Liver (tissue), 3 donors: ENCODE measurements at regions not wholly inside any gene's neighbourhood (a gene's known extent, or its start where the extent isn't known, plus 50 kb on each side); places are given as distances from the start of the nearest gene placed in this dataset.

Experiments used
- CTCF ChIP-seq: fragments of 150-350 bp; IDR thresholded peaks from 2 replicates; pipeline ENCODE4 v1.5.1; 2017; ENCODE audit warnings: improper control_type of control experiment, low read depth, low read length; ENCODE audit not compliant: missing input control
- HNF4A ChIP-seq, 2 donors: conservative IDR thresholded peaks; 2 replicates each; pipeline ENCODE4 v1.6.1; 2016; ENCODE audit warnings: antibody characterized with exemption in 2 of 2, mild to moderate bottlenecking in 2 of 2
- JUND ChIP-seq, 2 donors: IDR thresholded peaks; 2 replicates each; pipeline ENCODE4 v1.6.1; 2016; ENCODE audit warnings: antibody characterized with exemption in 2 of 2
- MAX ChIP-seq: IDR thresholded peaks from 2 replicates; pipeline ENCODE4 v1.6.1; 2016; ENCODE audit warnings: antibody characterized with exemption
- REST ChIP-seq: IDR thresholded peaks from 2 replicates; pipeline ENCODE4 v1.6.1; 2016; ENCODE audit warnings: antibody characterized with exemption, mild to moderate bottlenecking
- RXRA ChIP-seq, 2 donors: IDR thresholded peaks; 2 replicates each; pipeline ENCODE4 v1.6.1; 2017 to 2018; ENCODE audit warnings: antibody characterized with exemption in 2 of 2, mild to moderate bottlenecking in 1 of 2
- SP1 ChIP-seq: IDR thresholded peaks from 2 replicates; pipeline ENCODE4 v1.6.1; 2018; ENCODE audit warnings: antibody characterized with exemption, mild to moderate bottlenecking
- TAF1 ChIP-seq: conservative IDR thresholded peaks from 2 replicates; pipeline ENCODE4 v1.6.1; 2016; ENCODE audit warnings: antibody characterized with exemption, mild to moderate bottlenecking
- donor health status: healthy.
- donor health status: healthy.

- no peak for TF ChIP-seq CTCF
- TF ChIP-seq HNF4A (conservative IDR thresholded peaks at IDR 0.05): no peak
- TF ChIP-seq RXRA (IDR thresholded peaks at IDR 0.05): no peak
- TF ChIP-seq REST: no peak
- no peak for TF ChIP-seq MAX
- no peak for TF ChIP-seq JUND (IDR thresholded peaks at IDR 0.05)
- TF ChIP-seq TAF1: no peak
- no peak for TF ChIP-seq SP1
Measured at GRCh38 chr1:194709439-194709838, 1523.0 kb upstream of the B3GALT2 start.
